Right atrium auricular region (tissue), 2 donors: ENCODE measurements at regions not wholly inside any gene's neighbourhood (a gene's known extent, or its start where the extent isn't known, plus 50 kb on each side); places are given as distances from the start of the nearest gene placed in this dataset.

Experiments used
- DNase-seq: peaks from one replicate; pipeline ENCODE4 v3.0.0-alpha.2; 2019; ENCODE audit warnings: low spot score
- H3K27ac ChIP-seq, 2 donors: fragments of 200-600 bp; sonication (generic); 1 replicate in 1 of 2; 2 replicates in 1 of 2; pipeline ENCODE4 v1.5.1; 2016 to 2019
- H3K27me3 ChIP-seq, 2 donors: fragments of 200-600 bp; sonication (generic); one replicate each; pipeline versions ENCODE4 v1.5.1 to v1.6.0; 2017 to 2019
- H3K36me3 ChIP-seq: fragments of 200-600 bp; sonication (generic); one replicate; pipeline ENCODE4 v1.5.1; 2016
- H3K4me1 ChIP-seq, 2 donors: fragments of 200-600 bp; sonication (generic); one replicate each; pipeline versions ENCODE4 v1.5.1 to v1.6.0; 2017 to 2019
- H3K4me3 ChIP-seq, 2 donors: fragments of 200-600 bp; sonication (generic); 1 replicate in 1 of 2; 2 replicates in 1 of 2; pipeline ENCODE4 v1.5.1; 2017 to 2019; ENCODE audit warnings: mild to moderate bottlenecking in 1 of 2, moderate library complexity in 1 of 2
- H3K9me3 ChIP-seq, 2 donors: fragments of 200-600 bp; sonication (generic); one replicate each; pipeline ENCODE4 v1.5.1; 2019
- CTCF ChIP-seq, 2 donors: fragments of 200-600 bp; sonication (generic); IDR thresholded peaks; one replicate each; pipeline ENCODE4 v1.5.1; 2019; ENCODE audit warnings: antibody characterized with exemption in 2 of 2

- no peak for TF ChIP-seq CTCF (IDR thresholded peaks at IDR 0.05)
- no peaks in the 10 kb centered on the region for H3K9me3 ChIP-seq
- H3K27ac ChIP-seq, result no peak overlapping the region
These were observed 126.4 kb downstream of the TMEM17 start for GRCh38 chr2:62379566-62379965.

GRCh38 chr2:62375113-62375420, 130.9 kb downstream of the TMEM17 start:
- no peak for DNase-seq

More at GRCh38 chr2:62379566-62379965, 126.4 kb downstream of the TMEM17 start:
- no peak for DNase-seq
- Histone ChIP-seq H3K27me3 (no peaks in the 10 kb centered on the region), H3K36me3 (no peaks in the 10 kb centered on the region), H3K4me3 (no peak overlapping the region), H3K4me1 (no peaks in the 10 kb centered on the region)

GRCh38 chr2:62374301-62375112, 131.5 kb downstream of the TMEM17 start:
- TF ChIP-seq CTCF (IDR thresholded peaks at IDR 0.05), result no peak
- Histone ChIP-seq H3K4me3 (no peak overlapping the region), H3K36me3 (no peaks in the 10 kb centered on the region), H3K27ac (no peak overlapping the region), H3K4me1 (no peaks in the 10 kb centered on the region), H3K9me3 (no peaks in the 10 kb centered on the region), H3K27me3 (no peaks in the 10 kb centered on the region)
- no peak for DNase-seq

More at GRCh38 chr2:62375113-62375420, 130.9 kb downstream of the TMEM17 start:
- Histone ChIP-seq H3K36me3 (no peaks in the 10 kb centered on the region), H3K4me1 (no peaks in the 10 kb centered on the region), H3K27me3 (no peaks in the 10 kb centered on the region), H3K27ac (no peak overlapping the region), H3K4me3 (no peak overlapping the region), H3K9me3 (no peaks in the 10 kb centered on the region)
- TF ChIP-seq CTCF (IDR thresholded peaks at IDR 0.05), result no peak

GRCh38 chr2:62372824-62373223, 133.2 kb downstream of the TMEM17 start:
- DNase-seq, result no peak
- H3K9me3 ChIP-seq, result no peaks in the 10 kb centered on the region
- no peaks in the 10 kb centered on the region for H3K27me3 ChIP-seq
- no peak overlapping the region for H3K4me3 ChIP-seq
- no peak overlapping the region for H3K27ac ChIP-seq
- no peak for TF ChIP-seq CTCF (IDR thresholded peaks at IDR 0.05)
- no peaks in the 10 kb centered on the region for H3K4me1 ChIP-seq
- no peaks in the 10 kb centered on the region for H3K36me3 ChIP-seq

- Histone ChIP-seq H3K27ac (no peak overlapping the region), H3K27me3 (no peaks in the 10 kb centered on the region), H3K4me3 (no peak overlapping the region), H3K36me3 (no peaks in the 10 kb centered on the region), H3K4me1 (no peaks in the 10 kb centered on the region), H3K9me3 (no peaks in the 10 kb centered on the region)
- TF ChIP-seq CTCF (IDR thresholded peaks at IDR 0.05), result no peak
- no peak for DNase-seq
These were observed 135.4 kb downstream of the TMEM17 start for GRCh38 chr2:62370321-62371250.
